ENCODE measurements at regions not wholly inside any gene's neighbourhood (a gene's known extent, or its start where the extent isn't known, plus 50 kb on each side); places are given as distances from the start of the nearest gene placed in this dataset.

DNA sequence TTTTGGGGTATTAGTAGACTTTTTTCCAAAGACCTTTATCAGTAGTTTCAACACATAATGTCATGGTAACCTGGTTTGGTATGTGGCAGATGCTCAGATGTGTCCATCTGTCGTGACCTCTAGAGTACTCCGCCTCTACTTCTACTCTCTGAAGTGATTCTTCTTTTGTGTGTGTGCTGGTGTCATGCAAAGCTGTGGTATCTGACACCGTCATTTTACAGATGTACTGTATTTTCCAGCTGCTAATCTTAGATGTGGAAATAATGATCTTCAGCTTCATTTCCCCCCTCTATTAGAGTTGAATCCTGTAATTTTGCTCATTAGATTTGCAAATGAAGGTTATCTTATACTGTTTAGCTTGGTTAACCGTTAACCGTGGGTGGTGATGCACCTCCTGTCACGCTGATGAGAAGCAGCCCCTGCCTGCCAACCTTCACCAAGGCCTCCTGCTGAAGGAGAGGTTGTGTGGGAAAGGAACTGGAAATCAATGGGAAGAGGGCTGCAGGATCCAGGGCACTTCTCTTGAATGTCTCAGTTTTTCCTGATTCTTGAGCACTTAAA lies 222.4 kb upstream of the AMIGO2 start:
- TF ChIP-seq TAF1 (conservative IDR thresholded peaks at IDR 0.05): no peak
- TF ChIP-seq, protein P1, sequence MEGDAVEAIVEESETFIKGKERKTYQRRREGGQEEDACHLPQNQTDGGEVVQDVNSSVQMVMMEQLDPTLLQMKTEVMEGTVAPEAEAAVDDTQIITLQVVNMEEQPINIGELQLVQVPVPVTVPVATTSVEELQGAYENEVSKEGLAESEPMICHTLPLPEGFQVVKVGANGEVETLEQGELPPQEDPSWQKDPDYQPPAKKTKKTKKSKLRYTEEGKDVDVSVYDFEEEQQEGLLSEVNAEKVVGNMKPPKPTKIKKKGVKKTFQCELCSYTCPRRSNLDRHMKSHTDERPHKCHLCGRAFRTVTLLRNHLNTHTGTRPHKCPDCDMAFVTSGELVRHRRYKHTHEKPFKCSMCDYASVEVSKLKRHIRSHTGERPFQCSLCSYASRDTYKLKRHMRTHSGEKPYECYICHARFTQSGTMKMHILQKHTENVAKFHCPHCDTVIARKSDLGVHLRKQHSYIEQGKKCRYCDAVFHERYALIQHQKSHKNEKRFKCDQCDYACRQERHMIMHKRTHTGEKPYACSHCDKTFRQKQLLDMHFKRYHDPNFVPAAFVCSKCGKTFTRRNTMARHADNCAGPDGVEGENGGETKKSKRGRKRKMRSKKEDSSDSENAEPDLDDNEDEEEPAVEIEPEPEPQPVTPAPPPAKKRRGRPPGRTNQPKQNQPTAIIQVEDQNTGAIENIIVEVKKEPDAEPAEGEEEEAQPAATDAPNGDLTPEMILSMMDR (IDR thresholded peaks at IDR 0.05; ENCODE audit: low read depth, low read length, missing input control): no peak
- no peak for TF ChIP-seq GABPA (IDR thresholded peaks at IDR 0.05 in 1 of 2, conservative IDR thresholded peaks at IDR 0.05 in 1 of 2)
- TF ChIP-seq, protein P2, sequence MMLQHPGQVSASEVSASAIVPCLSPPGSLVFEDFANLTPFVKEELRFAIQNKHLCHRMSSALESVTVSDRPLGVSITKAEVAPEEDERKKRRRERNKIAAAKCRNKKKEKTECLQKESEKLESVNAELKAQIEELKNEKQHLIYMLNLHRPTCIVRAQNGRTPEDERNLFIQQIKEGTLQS (IDR thresholded peaks at IDR 0.05): no peak
- TF ChIP-seq, protein P3, sequence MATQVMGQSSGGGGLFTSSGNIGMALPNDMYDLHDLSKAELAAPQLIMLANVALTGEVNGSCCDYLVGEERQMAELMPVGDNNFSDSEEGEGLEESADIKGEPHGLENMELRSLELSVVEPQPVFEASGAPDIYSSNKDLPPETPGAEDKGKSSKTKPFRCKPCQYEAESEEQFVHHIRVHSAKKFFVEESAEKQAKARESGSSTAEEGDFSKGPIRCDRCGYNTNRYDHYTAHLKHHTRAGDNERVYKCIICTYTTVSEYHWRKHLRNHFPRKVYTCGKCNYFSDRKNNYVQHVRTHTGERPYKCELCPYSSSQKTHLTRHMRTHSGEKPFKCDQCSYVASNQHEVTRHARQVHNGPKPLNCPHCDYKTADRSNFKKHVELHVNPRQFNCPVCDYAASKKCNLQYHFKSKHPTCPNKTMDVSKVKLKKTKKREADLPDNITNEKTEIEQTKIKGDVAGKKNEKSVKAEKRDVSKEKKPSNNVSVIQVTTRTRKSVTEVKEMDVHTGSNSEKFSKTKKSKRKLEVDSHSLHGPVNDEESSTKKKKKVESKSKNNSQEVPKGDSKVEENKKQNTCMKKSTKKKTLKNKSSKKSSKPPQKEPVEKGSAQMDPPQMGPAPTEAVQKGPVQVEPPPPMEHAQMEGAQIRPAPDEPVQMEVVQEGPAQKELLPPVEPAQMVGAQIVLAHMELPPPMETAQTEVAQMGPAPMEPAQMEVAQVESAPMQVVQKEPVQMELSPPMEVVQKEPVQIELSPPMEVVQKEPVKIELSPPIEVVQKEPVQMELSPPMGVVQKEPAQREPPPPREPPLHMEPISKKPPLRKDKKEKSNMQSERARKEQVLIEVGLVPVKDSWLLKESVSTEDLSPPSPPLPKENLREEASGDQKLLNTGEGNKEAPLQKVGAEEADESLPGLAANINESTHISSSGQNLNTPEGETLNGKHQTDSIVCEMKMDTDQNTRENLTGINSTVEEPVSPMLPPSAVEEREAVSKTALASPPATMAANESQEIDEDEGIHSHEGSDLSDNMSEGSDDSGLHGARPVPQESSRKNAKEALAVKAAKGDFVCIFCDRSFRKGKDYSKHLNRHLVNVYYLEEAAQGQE (IDR thresholded peaks at IDR 0.05): no peak
- no peak for TF ChIP-seq RAD21 (IDR thresholded peaks at IDR 0.05)
- TF ChIP-seq SP1 (IDR thresholded peaks at IDR 0.05): no peak
- no peak for TF ChIP-seq NR2F2 (IDR thresholded peaks at IDR 0.05)
